Glutamatergic neuron (in vitro differentiated cells): ENCODE measurements at regions not wholly inside any gene's neighbourhood (a gene's known extent, or its start where the extent isn't known, plus 50 kb on each side); places are given as distances from the start of the nearest gene placed in this dataset.

Source experiments
- DNase-seq: peaks from one replicate; pipeline ENCODE4 v3.0.0; 2022
- H3K27ac Mint-ChIP-seq: one replicate; pipeline ENCODE4 v1.8.0; 2020; ENCODE audit warnings: mild to moderate bottlenecking, mixed read lengths, inconsistent platforms; ENCODE audit not compliant: unreplicated experiment
- H3K27me3 Mint-ChIP-seq: one replicate; pipeline ENCODE4 v1.8.0; 2020; ENCODE audit warnings: mild to moderate bottlenecking, moderate library complexity, mixed read lengths, inconsistent platforms; ENCODE audit not compliant: unreplicated experiment
- H3K36me3 Mint-ChIP-seq: one replicate; pipeline ENCODE4 v1.8.0; 2020; ENCODE audit warnings: mild to moderate bottlenecking, mixed read lengths, inconsistent platforms; ENCODE audit not compliant: unreplicated experiment
- H3K4me1 Mint-ChIP-seq: one replicate; pipeline ENCODE4 v1.8.0; 2020; ENCODE audit warnings: mild to moderate bottlenecking, low read depth, mixed read lengths, inconsistent platforms; ENCODE audit not compliant: unreplicated experiment
- H3K4me3 Mint-ChIP-seq: one replicate; pipeline ENCODE4 v1.8.0; 2020; ENCODE audit warnings: mild to moderate bottlenecking, mixed read lengths, inconsistent platforms; ENCODE audit not compliant: unreplicated experiment
- H3K9me3 Mint-ChIP-seq: one replicate; pipeline ENCODE4 v1.8.0; 2020; ENCODE audit warnings: mild to moderate bottlenecking, moderate library complexity, mixed read lengths, inconsistent platforms; ENCODE audit not compliant: unreplicated experiment
- CTCF ChIP-seq: fragments of 200-600 bp; sonication (generic); IDR thresholded peaks from one replicate; pipeline ENCODE4 v1.5.0; 2021; ENCODE audit not compliant: partially characterized antibody, unreplicated experiment

DNA sequence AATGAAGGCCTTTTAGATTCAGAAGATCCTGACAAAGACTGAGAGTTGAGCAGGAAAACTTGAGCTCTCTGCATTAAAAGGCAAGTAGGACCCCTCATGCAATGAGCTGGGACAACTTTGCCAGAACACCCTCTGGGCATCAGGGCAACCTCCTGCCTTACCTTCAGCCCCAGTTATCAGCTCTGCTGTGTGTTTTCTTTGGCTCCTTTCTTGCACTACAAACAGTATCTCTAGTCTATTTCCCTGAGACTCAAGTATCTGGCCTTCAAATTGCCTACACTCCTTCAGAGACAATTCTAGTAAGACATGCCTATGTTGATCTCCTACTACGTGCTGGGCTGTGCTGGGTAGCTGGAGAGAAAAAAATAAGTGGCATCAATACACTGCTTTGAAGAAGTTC lies 192.2 kb downstream of the MID1IP1 start:
- Mint-ChIP-seq H3K27ac (no peak overlapping the region), H3K4me3 (no peak overlapping the region), H3K4me1 (no peaks in the 10 kb centered on the region), H3K36me3 (no peaks in the 10 kb centered on the region), H3K27me3 (no peaks in the 10 kb centered on the region), H3K9me3 (no peaks in the 10 kb centered on the region)
- no peak for DNase-seq
- TF ChIP-seq CTCF: no peak

DNA sequence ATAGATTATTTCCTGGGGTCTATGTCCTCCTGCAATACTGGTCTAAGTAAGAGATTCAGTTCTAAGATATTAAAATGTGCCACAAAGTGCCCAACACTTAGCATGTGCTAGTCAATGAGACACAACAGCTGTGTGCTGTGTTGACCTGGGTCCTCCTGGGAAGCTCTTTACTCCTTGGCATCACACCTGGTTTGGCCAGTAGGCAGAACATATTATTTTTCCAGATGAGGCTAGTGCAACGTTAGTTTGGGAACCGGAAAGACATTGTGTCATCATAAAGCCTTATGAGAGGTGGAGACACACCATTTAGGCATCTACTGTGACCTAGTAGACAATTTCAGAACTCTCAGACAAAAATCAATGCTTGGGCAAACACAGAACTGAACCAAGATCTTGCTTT lies 197.8 kb downstream of the MID1IP1 start:
- no peak for TF ChIP-seq CTCF
- Mint-ChIP-seq H3K9me3 (peaks cover 1% of the 10 kb centered on the region), H3K36me3 (peaks cover 7% of the 10 kb centered on the region), H3K27me3 (peaks cover 3% of the 10 kb centered on the region), H3K27ac (no peak overlapping the region), H3K4me3 (no peak overlapping the region), H3K4me1 (peaks cover 9% of the 10 kb centered on the region)
- DNase-seq: no peak

DNA sequence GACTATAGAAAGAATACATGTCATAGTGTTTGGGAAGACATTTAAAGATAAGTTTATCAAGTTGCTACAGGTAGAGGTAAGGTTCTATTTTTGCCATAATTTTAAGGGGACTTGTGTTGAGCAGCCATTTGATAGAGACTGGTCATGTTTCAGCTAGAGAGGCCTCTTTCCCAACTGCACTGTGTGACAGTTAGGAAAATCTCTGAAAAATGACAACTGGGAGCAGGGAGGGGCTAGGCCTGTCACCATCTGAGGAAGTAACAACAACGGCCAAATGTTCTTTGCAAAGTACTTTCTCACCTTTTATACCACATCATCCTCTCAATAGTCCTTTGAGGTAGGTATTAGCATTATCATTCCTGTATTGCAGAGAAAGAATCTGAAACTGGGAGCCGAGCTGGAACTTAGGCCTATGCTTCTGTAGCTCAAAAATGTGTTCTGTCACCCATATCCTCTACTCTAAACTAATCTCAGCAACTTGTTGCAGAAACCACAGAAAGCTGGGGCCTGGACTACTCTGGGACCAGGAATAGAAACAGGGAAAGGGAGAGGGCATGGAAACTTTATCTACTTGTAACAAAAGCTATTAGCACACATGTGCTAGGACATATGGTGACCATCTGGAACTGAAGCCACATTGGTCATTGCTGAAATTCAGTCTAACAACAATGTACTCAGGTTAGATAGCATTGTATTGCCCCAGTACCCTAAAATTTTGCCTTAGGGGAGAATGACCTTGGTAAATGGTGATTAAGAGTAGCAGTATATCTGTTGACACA lies 198.9 kb downstream of the MID1IP1 start:
- Mint-ChIP-seq H3K9me3 (peaks cover 1% of the 10 kb centered on the region), H3K27me3 (peaks cover 3% of the 10 kb centered on the region), H3K4me1 (peaks cover 9% of the 10 kb centered on the region), H3K27ac (peak overlapping the region; percentile 66), H3K36me3 (peaks cover 7% of the 10 kb centered on the region), H3K4me3 (no peak overlapping the region)
- DNase-seq: no peak
- no peak for TF ChIP-seq CTCF

GRCh38 chrX:39000802-39001201 lies 199.5 kb downstream of the MID1IP1 start:
- peaks cover 9% of the 10 kb centered on the region for H3K4me1 Mint-ChIP-seq
- H3K9me3 Mint-ChIP-seq: peaks cover 1% of the 10 kb centered on the region
- DNase-seq: no peak
- peaks cover 3% of the 10 kb centered on the region for H3K27me3 Mint-ChIP-seq
- no peak overlapping the region for H3K4me3 Mint-ChIP-seq
- H3K36me3 Mint-ChIP-seq: peaks cover 7% of the 10 kb centered on the region
- peak overlapping the region; percentile 66 for H3K27ac Mint-ChIP-seq
- no peak for TF ChIP-seq CTCF

GRCh38 chrX:39002466-39002865 lies 201.2 kb downstream of the MID1IP1 start:
- Mint-ChIP-seq H3K9me3 (peaks cover 1% of the 10 kb centered on the region), H3K4me1 (peaks cover 9% of the 10 kb centered on the region), H3K27ac (no peak overlapping the region), H3K36me3 (peaks cover 7% of the 10 kb centered on the region), H3K4me3 (no peak overlapping the region), H3K27me3 (peaks cover 3% of the 10 kb centered on the region)
- TF ChIP-seq CTCF: no peak
- DNase-seq: no peak
